ENCODE measurements at regions not wholly inside any gene's neighbourhood (a gene's known extent, or its start where the extent isn't known, plus 50 kb on each side); places are given as distances from the start of the nearest gene placed in this dataset.
A peak's percentile ranks its signal among the peaks of the same experiment; 100 is the strongest.

DNA sequence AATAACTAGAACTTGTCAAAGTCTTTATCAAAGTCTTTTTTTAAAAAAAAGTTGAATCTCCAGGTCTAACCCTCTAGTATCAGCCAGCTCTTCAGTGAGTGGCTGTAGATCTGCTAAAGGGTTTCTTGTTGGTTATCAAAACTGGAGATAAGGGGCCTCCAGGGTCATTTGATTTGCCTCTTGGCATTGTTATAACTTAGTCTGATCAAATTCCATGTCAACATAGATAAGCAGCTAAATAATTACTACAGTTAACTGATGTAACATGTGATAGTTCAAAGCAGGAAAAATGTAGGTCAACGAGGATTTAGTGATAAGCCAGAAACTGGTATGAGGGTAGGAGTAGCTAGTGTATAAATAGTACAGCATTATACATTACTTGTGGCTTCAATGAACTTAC, 465.1 kb downstream of the PDHA2 start:
- H3K4me1 ChIP-seq: no peaks in the 10 kb centered on the region
- ATAC-seq: no peak
- no peak overlapping the region for H3K4me3 ChIP-seq
- H3K27ac ChIP-seq: no peak overlapping the region
- H3K36me3 ChIP-seq: no peaks in the 10 kb centered on the region
- TF ChIP-seq POLR2A (IDR thresholded peaks at IDR 0.05): no peak
- no peak for TF ChIP-seq CTCF (IDR thresholded peaks at IDR 0.05)
- no peak for DNase-seq
- intact Hi-C loops (cut with DNase I): no loop called here
- H3K27me3 ChIP-seq: no peaks in the 10 kb centered on the region
- 10 to 16% (median 14%) methylated on average over 1 of the region's 1 CpG for WGBS, 4 donors
- peaks cover 0 to 15% (median 0%) of the 10 kb centered on the region in 12 donors for H3K9me3 ChIP-seq

DNA sequence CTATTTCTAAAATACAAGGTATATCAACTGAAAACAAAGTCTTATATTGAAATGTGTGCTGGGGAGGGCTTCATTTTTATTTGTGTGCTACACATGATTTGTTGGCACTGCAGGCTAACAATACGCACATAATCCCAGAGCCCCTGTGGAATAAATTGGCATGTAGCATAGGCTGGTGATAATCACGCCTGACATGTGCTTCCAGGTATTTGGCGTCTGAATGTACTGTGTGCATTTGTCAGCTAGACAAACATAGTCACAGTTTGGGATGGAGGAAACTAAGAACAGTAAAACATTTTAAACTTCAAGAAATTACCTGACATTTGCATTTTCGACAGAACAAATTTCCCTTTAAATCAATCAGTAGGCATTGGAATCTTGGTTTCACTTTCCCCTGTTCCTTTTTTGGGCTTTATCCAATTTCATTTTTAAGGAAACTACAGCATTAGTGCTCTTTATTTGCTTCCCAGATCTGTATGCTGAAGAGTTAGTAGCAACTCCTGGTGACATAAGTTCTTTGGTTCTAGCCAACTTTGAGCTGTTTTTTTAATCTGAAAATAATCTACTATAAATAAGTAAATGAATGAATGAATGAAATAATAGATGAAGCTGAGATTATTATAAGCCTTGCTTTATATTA, 472.3 kb downstream of the PDHA2 start:
- peaks cover 0 to 3% (median 0%) of the 10 kb centered on the region in 12 donors for H3K4me1 ChIP-seq
- ATAC-seq (no peak), DNase-seq (no peak)
- H3K36me3 ChIP-seq: no peaks in the 10 kb centered on the region
- 41 to 59% (median 55%) methylated on average over 4 of the region's 4 CpGs for WGBS, 4 donors
- H3K27ac ChIP-seq: no peak overlapping the region
- TF ChIP-seq POLR2A (IDR thresholded peaks at IDR 0.05) (no peak), CTCF (IDR thresholded peaks at IDR 0.05) (no peak)
- intact Hi-C loops (cut with DNase I): no loop called here
- peaks cover 0 to 10% (median 0%) of the 10 kb centered on the region in 12 donors for H3K9me3 ChIP-seq
- H3K27me3 ChIP-seq: no peaks in the 10 kb centered on the region
- peak overlapping the region in 8 of 12 donors; percentile 14 to 54 (median 34) for H3K4me3 ChIP-seq

DNA sequence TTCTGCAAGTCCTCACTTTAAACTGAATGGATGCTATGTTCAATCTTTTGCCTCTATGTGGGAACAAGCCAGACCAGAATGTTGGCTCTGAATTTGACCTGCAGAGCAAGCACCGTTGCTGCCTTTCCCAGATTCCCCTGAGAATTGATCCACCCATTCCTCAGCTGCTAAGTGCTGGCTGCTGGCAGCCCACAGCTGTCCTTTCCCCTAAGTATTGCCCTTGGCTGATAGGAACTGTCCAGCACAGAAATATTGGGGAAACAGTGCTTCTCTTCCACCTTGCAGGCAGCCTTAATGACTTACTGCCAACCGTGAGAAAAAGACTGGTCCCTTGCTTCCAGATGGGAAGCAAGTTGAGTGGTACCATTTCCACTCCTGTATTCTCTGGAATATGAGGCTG, 475.9 kb downstream of the PDHA2 start:
- peaks cover 0 to 3% (median 0%) of the 10 kb centered on the region in 12 donors for H3K4me1 ChIP-seq
- no peaks in the 10 kb centered on the region for H3K27me3 ChIP-seq
- intact Hi-C loops (cut with DNase I): no loop called here
- ATAC-seq (no peak), DNase-seq (no peak)
- no peaks in the 10 kb centered on the region for H3K9me3 ChIP-seq
- TF ChIP-seq CTCF (IDR thresholded peaks at IDR 0.05) (no peak), POLR2A (IDR thresholded peaks at IDR 0.05) (no peak)
- H3K27ac ChIP-seq: no peak overlapping the region
- H3K36me3 ChIP-seq: no peaks in the 10 kb centered on the region
- 11 to 38% (median 23%) methylated on average over 2 of the region's 2 CpGs for WGBS, 4 donors
- H3K4me3 ChIP-seq: no peak overlapping the region

DNA sequence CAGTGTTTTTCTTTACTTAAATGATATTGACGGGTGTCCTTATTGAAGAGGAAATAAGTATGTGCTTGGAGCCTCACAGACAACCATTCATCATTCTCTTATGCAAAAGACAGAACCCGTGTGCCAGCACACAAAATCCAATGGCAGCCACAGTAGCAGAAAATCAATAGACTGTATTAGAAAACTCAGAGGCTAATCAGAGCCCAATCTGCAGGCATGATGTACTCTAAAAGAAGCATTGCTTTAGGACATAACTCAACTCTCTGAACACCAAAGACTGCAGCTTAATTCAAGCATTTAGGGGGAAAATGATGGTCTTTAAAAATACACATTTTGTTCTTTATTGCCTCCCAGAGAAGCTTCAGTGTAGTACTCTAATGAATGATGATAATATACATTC, 476.9 kb downstream of the PDHA2 start:
- Histone ChIP-seq H3K4me3 (no peak overlapping the region), H3K27ac (no peak overlapping the region), H3K4me1 (peaks cover 0 to 3% (median 0%) of the 10 kb centered on the region in 12 donors), H3K36me3 (no peaks in the 10 kb centered on the region), H3K27me3 (no peaks in the 10 kb centered on the region), H3K9me3 (no peaks in the 10 kb centered on the region)
- ATAC-seq: no peak
- TF ChIP-seq CTCF (IDR thresholded peaks at IDR 0.05): no peak
- no peak for TF ChIP-seq POLR2A (IDR thresholded peaks at IDR 0.05)
- intact Hi-C loops (cut with DNase I): no loop called here
- DNase-seq: no peak
- WGBS, 4 donors: 84 to 95% (median 90%) methylated on average over 2 of the region's 2 CpGs
